ENCODE measurements at regions not wholly inside any gene's neighbourhood (a gene's known extent, or its start where the extent isn't known, plus 50 kb on each side); places are given as distances from the start of the nearest gene placed in this dataset.

DNA sequence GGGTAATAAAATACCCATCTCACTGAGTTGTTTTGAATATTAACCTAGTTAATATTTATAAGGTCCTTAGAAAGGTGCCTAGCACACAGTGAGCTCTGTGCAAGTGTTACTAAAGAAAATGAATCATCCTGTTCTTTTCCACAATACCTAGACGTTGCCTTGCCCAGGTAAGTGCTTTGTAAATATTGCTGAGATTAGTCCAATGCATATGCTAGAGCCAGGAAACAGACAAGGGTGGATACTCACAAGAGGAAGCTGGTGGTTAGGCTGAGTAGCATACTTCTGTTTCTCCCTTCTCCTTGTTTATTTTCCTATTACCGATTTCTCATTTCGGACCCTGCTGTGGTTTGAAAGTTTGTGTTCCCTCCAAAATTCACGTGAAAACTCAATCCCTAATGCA, 58.1 kb upstream of the BARX2 start:
- TF ChIP-seq, protein P1, sequence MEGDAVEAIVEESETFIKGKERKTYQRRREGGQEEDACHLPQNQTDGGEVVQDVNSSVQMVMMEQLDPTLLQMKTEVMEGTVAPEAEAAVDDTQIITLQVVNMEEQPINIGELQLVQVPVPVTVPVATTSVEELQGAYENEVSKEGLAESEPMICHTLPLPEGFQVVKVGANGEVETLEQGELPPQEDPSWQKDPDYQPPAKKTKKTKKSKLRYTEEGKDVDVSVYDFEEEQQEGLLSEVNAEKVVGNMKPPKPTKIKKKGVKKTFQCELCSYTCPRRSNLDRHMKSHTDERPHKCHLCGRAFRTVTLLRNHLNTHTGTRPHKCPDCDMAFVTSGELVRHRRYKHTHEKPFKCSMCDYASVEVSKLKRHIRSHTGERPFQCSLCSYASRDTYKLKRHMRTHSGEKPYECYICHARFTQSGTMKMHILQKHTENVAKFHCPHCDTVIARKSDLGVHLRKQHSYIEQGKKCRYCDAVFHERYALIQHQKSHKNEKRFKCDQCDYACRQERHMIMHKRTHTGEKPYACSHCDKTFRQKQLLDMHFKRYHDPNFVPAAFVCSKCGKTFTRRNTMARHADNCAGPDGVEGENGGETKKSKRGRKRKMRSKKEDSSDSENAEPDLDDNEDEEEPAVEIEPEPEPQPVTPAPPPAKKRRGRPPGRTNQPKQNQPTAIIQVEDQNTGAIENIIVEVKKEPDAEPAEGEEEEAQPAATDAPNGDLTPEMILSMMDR (IDR thresholded peaks at IDR 0.05; ENCODE audit: low read depth, low read length): no peak
- H3K4me3 ChIP-seq (ENCODE audit: low read depth, low read length): no peak overlapping the region

DNA sequence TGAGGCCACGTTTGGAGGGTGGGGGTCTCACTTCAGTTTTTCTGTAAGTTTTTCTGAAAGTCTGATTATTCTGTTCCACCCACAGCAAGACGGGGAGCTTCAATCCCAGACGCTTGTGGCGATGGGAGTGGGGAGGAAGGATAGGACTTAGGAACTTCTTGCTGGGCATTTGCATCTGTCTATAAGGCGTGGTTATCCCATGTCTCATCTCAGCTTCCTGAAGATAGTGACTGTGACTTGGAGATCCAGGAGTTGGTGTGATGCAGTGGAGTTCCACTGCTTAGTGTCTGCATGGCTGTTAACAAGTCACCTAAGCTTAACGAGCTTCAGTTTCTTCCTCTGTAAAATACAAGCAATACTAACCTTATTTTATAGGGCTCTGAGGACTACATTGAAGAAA, 58.9 kb upstream of the BARX2 start:
- H3K4me3 ChIP-seq (ENCODE audit: low read depth, low read length): no peak overlapping the region
- TF ChIP-seq, protein P1 (IDR thresholded peaks at IDR 0.05; ENCODE audit: low read depth, low read length): no peak

DNA sequence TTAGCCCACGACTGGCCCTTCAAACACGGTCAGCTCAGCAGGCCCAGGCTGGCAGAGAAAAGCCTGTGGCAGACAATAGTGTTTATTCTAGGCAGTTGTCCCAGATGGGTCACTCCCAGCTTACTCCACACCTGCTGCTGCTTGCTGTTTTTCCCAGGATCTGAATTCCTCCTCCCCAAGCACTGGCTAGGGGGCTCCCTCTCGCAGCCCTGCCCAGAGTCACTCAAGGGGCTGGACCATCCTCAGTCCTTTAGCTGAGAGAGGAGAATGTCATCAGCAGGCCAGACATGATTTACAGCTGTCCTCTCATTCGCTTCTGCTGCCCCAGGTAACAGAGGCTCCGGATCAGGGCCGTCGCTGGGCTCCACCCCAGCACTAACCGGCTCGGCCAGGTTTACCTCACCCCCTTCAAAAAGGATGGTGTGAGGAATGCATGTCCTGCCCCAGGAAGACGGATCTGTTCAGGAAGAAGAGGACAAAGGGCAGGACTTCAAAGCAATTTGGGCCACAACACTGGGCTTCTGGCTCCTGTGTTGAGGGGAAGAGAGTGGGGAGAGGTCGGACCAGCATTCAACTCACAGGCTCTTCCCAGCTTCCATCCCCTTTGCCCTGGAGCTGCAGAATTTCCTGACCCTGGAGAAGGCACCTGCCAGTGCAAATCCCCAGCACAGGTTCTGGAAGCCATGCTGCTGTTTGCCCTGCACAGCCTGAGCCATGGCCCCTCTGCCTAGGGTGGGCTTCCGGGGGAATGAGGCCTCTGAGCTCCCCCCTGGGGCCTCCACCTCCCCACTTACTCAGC, 59.7 kb upstream of the BARX2 start:
- TF ChIP-seq, protein P1 (IDR thresholded peaks at IDR 0.05; ENCODE audit: low read depth, low read length): no peak
- H3K4me3 ChIP-seq (ENCODE audit: low read depth, low read length): no peak overlapping the region

DNA sequence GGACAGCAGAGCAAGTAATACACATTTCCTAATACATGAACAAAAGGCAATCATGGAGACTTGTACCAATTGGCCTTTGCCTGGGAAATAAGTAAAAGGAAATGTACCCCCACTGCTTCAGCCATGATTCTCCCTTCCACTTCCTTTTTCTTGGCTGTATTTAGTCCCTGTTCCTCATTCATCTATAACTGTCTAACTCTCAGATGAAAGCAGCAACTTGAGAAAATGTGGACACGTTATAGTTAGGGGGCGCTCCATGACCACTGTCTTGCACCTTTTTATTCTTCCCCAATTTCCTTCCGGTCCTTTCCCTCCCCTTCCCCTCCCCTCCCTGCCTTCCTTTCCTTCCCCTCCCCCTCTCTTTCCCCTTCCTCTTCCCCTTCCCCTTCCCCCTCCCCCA, 61.3 kb upstream of the BARX2 start:
- no peak overlapping the region for H3K4me3 ChIP-seq (ENCODE audit: low read depth, low read length)
- TF ChIP-seq, protein P1 (IDR thresholded peaks at IDR 0.05; ENCODE audit: low read depth, low read length): no peak

DNA sequence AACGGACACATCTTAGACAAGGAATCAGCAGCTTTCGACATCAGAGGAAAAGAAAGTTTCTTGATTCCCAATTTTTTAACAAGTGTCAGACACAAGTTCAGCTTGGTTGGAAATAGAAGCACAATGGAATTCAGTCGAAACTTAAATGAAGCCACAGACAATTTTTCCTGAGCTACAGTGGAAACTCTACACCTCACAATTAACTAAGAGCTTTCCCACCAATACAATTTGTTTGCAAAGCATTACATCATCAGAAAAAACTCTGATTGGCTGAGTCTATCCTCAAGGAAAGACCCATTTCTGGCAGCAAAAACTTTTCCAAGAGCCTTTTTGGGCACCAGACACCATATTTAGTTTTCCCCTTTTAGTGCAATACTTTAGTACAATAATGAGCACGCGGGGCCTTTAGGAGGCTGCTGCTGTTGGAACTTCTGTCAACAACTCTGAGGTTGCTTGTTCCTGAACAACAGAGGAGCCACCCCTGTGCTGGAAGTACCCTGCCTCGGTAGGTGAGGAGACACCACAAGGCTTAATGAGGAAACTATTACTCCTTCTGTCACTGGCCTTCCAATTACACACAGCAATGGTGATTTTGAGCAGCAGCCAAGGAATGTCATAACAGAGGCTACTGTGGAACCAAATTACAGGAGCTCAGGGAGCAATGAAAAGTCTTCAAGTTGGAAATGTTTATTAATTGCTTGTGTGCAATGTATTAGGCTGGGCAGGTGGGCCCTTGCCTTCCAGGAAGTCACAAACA, 61.9 kb upstream of the BARX2 start:
- H3K4me3 ChIP-seq (ENCODE audit: low read depth, low read length): no peak overlapping the region
- TF ChIP-seq, protein P1 (IDR thresholded peaks at IDR 0.05; ENCODE audit: low read depth, low read length): no peak

DNA sequence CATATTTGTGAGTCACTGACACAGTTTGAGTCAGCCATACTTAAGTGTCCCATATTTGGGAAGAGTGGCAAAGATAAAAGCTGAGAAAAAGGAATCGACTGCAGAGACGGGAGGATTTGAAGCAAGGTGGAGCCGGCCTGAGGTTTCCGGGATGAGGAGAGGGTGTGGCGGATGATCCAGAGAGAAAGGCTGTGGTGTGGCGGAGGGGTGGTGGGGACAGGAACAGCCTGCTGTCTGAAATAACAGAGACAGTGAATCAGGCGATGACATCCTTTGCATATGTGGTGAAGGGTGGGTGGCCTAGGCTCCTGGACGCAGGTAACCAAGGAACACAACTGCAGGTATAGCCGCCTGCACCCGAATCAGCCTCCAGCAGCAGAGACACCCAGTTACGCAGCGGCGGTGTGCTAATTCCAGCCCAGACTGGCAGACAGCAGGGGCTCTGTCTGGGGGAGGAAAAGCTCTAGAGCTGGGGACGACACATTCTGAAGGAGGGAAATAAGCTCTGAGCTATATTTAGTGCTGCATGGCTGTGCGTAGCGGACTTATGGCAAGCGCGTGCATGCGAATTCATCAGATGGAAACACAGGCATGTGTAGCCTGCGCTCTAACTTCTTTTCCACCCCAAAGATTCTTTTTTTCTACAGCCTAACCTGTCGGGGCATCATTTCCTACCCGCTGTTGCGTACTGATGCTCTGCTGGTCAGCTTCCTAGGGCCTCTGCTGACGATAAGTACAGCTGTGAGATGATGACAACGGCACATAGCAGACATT, 62.7 kb upstream of the BARX2 start:
- H3K4me3 ChIP-seq (ENCODE audit: low read depth, low read length): no peak overlapping the region
- TF ChIP-seq, protein P1 (IDR thresholded peaks at IDR 0.05; ENCODE audit: low read depth, low read length): no peak
